Prostate gland (tissue), 2 donors: ENCODE measurements at regions not wholly inside any gene's neighbourhood (a gene's known extent, or its start where the extent isn't known, plus 50 kb on each side); places are given as distances from the start of the nearest gene placed in this dataset.

ENCODE experiments used
- CTCF ChIP-seq, 4 experiments: fragments of 200-600 bp in 2 of 4; fragments of 450-650 bp in 2 of 4; sonication (generic) in 2 of 4; IDR thresholded peaks; 1 replicate in 3 of 4; 2 replicates in 1 of 4; pipeline ENCODE4 v1.5.1; 2016 to 2019; ENCODE audit warnings: antibody characterized with exemption in 4 of 4, mild to moderate bottlenecking in 2 of 4, moderate library complexity in 2 of 4
- POLR2AphosphoS5 ChIP-seq: sonication (generic); formaldehyde crosslinking; IDR thresholded peaks from one replicate; pipeline ENCODE4 v1.6.1; 2017; ENCODE audit warnings: antibody characterized with exemption

GRCh38 chr2:193332941-193333340 is 1138.2 kb upstream of the TMEFF2 start:
- no peak for TF ChIP-seq POLR2AphosphoS5
- no peak for TF ChIP-seq CTCF (IDR thresholded peaks at IDR 0.05)
